ENCODE measurements at regions not wholly inside any gene's neighbourhood (a gene's known extent, or its start where the extent isn't known, plus 50 kb on each side); places are given as distances from the start of the nearest gene placed in this dataset.

GRCh38 chr2:181223234-181223633 lies 234.0 kb upstream of the ITGA4 start:
- no peak overlapping the region for H3K4me3 ChIP-seq (replicated peaks in 1 of 3; ENCODE audit: insufficient read depth in 1 of 3, low read depth in 2 of 3, low read length in 3 of 3)
- no peaks in the 10 kb centered on the region for H4K20me1 ChIP-seq (ENCODE audit: insufficient read depth, low read length)
- H3K27ac ChIP-seq (ENCODE audit: extremely low read length, insufficient read depth, low read length) = no peak overlapping the region
- H3K27me3 ChIP-seq (ENCODE audit: control insufficient read depth in 1 of 2, insufficient read depth in 2 of 2, low read length in 2 of 2) = no peaks in the 10 kb centered on the region
- no peaks in the 10 kb centered on the region for H3K9me3 ChIP-seq (ENCODE audit: low read length)
- ATAC-seq (no peak), DNase-seq (ENCODE audit: low spot score) (no peak), FAIRE-seq (no peak)
- no peaks in the 10 kb centered on the region for H3K36me3 ChIP-seq (replicated peaks in 1 of 2; ENCODE audit: control insufficient read depth in 1 of 2, insufficient read depth in 2 of 2, low read length in 2 of 2)
- H2AFZ ChIP-seq (ENCODE audit: low read length) = no peak overlapping the region
- H3K4me2 ChIP-seq (ENCODE audit: low read depth, low read length) = no peak overlapping the region
- CTCF ChIA-PET (ENCODE audit: low intra/inter-chr PET ratio, low total read pairs) = no interaction called here
- POLR2A ChIA-PET = no interaction called here
- no peak overlapping the region for H3K9ac ChIP-seq (ENCODE audit: insufficient read depth, low read depth, low read length)
- no TSS peak for BruUV-seq (replicated peaks)
- intact Hi-C loops (cut with micrococcal nuclease; ENCODE audit: unreplicated experiment) = no loop called here
- 0% methylated on average over 2 of the region's 2 CpGs for WGBS (ENCODE audit: low lambda C conversion rate)
- H3K4me1 ChIP-seq (ENCODE audit: insufficient read depth, low read length) = no peaks in the 10 kb centered on the region
- in situ Hi-C loops (cut with HindIII; ENCODE audit: extremely low pct_ligation_motif_present, low pct_unique_long_range_greater_than_20kb) = no loop called here
- H3K79me2 ChIP-seq (ENCODE audit: insufficient read depth, low read length) = no peaks in the 10 kb centered on the region
- no peak for TF ChIP-seq ZNF383 (CRISPR knock-in tag; IDR thresholded peaks at IDR 0.05; ENCODE audit: borderline replicate concordance)
- no peak for TF ChIP-seq ZNF280B (CRISPR knock-in tag; IDR thresholded peaks at IDR 0.05; ENCODE audit: borderline replicate concordance)
- no peak for TF ChIP-seq JUNB (CRISPR knock-in tag; IDR thresholded peaks at IDR 0.05; ENCODE audit: borderline replicate concordance)
- no peak for TF ChIP-seq AFF4 (CRISPR knock-in tag; IDR thresholded peaks at IDR 0.05)
- TF ChIP-seq HMG20B (CRISPR knock-in tag; conservative IDR thresholded peaks at IDR 0.05) = no peak
- TF ChIP-seq HMGXB4 (CRISPR knock-in tag; IDR thresholded peaks at IDR 0.05; ENCODE audit: borderline replicate concordance in 1 of 2, low read depth in 1 of 2) = no peak
- TF ChIP-seq KMT2B (CRISPR knock-in tag; IDR thresholded peaks at IDR 0.05) = no peak
- TF ChIP-seq BCL3 (CRISPR knock-in tag; IDR thresholded peaks at IDR 0.05) = no peak
- no peak for TF ChIP-seq FIP1L1 (IDR thresholded peaks at IDR 0.05; ENCODE audit: borderline replicate concordance, insufficient read depth, low read depth, low read length)
- TF ChIP-seq PLSCR1 (CRISPR knock-in tag; IDR thresholded peaks at IDR 0.05; ENCODE audit: borderline replicate concordance) = no peak
- no peak for TF ChIP-seq KMT2A (CRISPR knock-in tag; IDR thresholded peaks at IDR 0.05)
- TF ChIP-seq TAF15 (IDR thresholded peaks at IDR 0.05; ENCODE audit: low read depth, low read length, poor library complexity, severe bottlenecking) = no peak
- TF ChIP-seq NCOA2 (CRISPR knock-in tag; IDR thresholded peaks at IDR 0.05) = no peak
- no peak for TF ChIP-seq ZNF34 (CRISPR knock-in tag; IDR thresholded peaks at IDR 0.05; ENCODE audit: borderline replicate concordance)
- no peak for TF ChIP-seq MAFF (IDR thresholded peaks at IDR 0.05; ENCODE audit: low read depth, low read length)
- no peak for TF ChIP-seq ZNF232 (CRISPR knock-in tag; IDR thresholded peaks at IDR 0.05; ENCODE audit: borderline replicate concordance)

All from HepG2 (cell line).